ENCODE measurements at regions not wholly inside any gene's neighbourhood (a gene's known extent, or its start where the extent isn't known, plus 50 kb on each side); places are given as distances from the start of the nearest gene placed in this dataset.

DNA sequence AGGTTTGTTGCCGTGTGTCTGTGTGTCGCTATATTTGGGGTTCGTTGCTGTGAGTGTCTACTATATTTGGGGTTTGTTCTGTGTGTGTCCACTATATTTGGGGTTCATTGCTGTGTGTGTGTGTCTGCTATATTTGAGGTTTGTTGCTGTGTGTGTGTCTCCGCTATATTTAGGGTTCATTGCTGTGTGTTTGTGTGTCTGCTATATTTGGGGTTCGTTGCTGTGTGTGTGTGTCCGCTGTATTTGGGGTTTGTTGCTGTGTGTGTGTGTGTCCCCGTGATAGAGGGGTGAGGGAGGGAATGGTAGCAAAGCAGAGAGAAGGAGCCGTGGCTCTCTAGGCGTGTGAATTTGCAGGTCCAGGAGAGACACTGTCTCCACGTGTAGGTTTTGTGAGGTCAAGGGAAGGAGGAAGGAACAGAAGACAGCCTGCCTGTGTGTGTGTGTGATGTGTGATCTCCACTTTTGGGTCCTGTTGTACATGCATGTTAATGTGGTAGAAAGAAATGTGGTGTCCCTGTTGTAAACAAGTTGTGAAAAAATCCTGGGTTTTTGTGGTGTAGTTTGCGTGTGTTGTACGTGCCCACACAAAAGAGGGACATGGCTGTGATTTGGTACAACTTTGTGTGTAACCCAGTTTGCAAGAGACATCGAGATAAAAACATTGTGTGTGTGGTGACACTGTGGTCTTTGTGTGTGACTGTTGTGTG lies 56.3 kb upstream of the ECE1 start:
- no peak for DNase-seq

- no peak for DNase-seq
Observed at GRCh38 chr1:21344750-21345443, 54.6 kb upstream of the ECE1 start.

- DNase-seq: no peak
Observed at GRCh38 chr1:21344098-21344749, 54.0 kb upstream of the ECE1 start.

DNA sequence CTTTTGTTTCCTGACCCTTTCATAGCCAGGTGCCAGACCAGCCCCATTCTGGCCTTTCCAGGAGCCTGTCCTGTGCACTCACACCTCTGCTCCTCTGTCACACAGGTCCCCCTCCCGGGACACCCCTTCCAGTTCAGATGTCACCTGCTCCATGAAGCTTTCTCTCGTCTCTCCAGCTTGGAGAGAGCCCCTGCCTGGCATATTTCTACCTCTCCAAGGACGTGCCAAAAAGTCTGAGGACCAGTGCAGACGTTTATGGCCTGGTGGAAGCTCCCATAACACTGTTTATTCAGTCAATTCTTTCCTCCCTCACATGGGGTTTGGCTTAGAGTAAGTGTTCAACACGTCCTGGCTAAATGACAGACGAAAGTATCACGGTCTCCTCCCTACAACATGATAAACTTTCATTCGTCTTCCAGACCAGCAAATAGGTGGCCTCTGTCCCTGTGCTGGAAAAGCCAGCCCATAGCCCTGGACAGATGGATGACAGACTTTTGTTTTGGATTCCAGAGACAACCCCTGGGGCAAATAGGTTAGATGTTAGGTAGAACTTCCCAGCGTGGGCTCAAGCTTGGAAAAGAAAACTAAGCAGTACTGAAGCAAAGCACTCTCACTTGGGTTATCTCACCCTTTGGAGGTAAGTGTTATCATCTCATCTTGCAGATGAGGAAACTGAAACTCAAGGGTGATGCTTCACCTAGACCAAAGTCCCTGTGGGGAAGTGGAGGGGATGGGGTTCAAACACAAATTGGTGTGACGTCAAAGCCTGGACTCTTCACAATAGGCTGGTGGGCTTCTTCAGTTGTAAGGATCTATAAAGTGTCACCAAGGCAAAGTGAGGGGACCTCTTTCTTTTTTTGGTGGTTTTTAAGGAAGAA lies 52.9 kb upstream of the ECE1 start:
- DNase-seq: no peak

- DNase-seq: no peak
Observed at GRCh38 chr1:21341517-21342078, 51.3 kb upstream of the ECE1 start.

- no peak for DNase-seq
Observed at GRCh38 chr1:21341022-21341421, 50.8 kb upstream of the ECE1 start.

DNA sequence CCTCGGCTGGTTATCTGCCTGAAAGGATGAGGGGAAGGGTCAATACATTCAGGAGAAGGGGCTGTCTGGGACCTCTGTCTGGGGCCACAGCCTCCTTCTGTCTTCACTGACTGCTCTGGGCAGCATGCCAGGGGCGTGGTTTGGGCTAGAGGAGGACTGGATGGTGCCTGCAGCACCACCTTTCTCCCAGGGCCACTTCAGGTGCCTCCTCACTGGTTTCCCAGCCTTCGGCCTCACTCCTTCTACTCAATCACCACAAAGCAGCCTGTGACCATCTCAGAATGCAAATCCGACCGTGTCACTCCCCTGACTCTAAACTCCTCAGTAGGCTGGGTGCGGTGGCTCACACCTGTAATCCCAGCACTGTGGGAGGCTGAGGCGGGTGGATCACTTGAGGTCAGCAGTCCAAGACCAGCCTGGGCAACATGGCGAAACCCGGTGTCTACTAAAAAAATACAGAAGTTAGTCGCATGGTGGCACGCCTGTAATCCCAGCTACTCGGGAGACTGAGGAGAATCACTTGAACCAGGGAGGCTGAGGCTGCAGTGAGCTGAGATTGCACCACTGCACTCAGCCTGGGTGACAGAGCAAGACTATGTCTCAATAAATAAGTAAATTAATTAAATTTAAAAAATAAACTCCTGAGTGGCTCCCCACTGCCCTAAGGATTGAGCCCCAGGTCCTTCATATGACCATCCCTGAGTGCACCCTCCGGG lies 50.1 kb upstream of the ECE1 start:
- DNase-seq: no peak
